Heart left ventricle (tissue), 16 donors: ENCODE measurements at regions not wholly inside any gene's neighbourhood (a gene's known extent, or its start where the extent isn't known, plus 50 kb on each side); places are given as distances from the start of the nearest gene placed in this dataset.

Experiments used
- ATAC-seq, 4 donors: fragments of 200-7000 bp; cut with Tn5 transposase; one replicate each; pipeline ENCODE4 v1.9.1; 2020 to 2022; ENCODE audit warnings: moderate library complexity in 4 of 4, mild to moderate bottlenecking in 3 of 4, moderate number of reproducible peaks in 1 of 4
- DNase-seq, 5 donors: peaks; one replicate each; pipeline ENCODE4 v3.0.0-alpha.2; 2020
- H3K27ac ChIP-seq, 12 donors: fragments of 200-600 bp; sonication (generic) in 4 of 12; one replicate each; pipeline versions ENCODE4 v1.5.0 to v1.8.0; 2016 to 2022; ENCODE audit warnings: mild to moderate bottlenecking in 2 of 12
- H3K27me3 ChIP-seq, 9 donors: fragments of 200-600 bp; sonication (generic) in 2 of 9; one replicate each; pipeline versions ENCODE4 v1.5.1 to v1.8.0; 2016 to 2022; ENCODE audit warnings: mild to moderate bottlenecking in 3 of 9
- H3K36me3 ChIP-seq, 9 donors: fragments of 200-600 bp; sonication (generic) in 2 of 9; one replicate each; pipeline versions ENCODE4 v1.5.0 to v1.8.0; 2018 to 2022; ENCODE audit warnings: mild to moderate bottlenecking in 2 of 9
- H3K4me1 ChIP-seq, 12 donors: fragments of 200-600 bp; sonication (generic) in 4 of 12; one replicate each; pipeline versions ENCODE4 v1.5.0 to v1.8.0; 2016 to 2022; ENCODE audit warnings: mild to moderate bottlenecking in 3 of 12
- H3K4me3 ChIP-seq, 12 donors: fragments of 200-600 bp; sonication (generic) in 4 of 12; one replicate each; pipeline versions ENCODE4 v1.5.0 to v1.8.0; 2017 to 2022; ENCODE audit warnings: mild to moderate bottlenecking in 9 of 12, moderate library complexity in 4 of 12
- H3K9me3 ChIP-seq, 12 donors: fragments of 200-600 bp; sonication (generic) in 4 of 12; one replicate each; pipeline versions ENCODE4 v1.5.0 to v1.8.0; 2016 to 2022; ENCODE audit warnings: mild to moderate bottlenecking in 1 of 12
- CTCF ChIP-seq, 12 donors: fragments of 200-600 bp; sonication (generic) in 4 of 12; IDR thresholded peaks; one replicate each; pipeline versions ENCODE4 v1.5.0 to v1.8.0; 2018 to 2022; ENCODE audit warnings: antibody characterized with exemption in 12 of 12, mild to moderate bottlenecking in 5 of 12
- POLR2A ChIP-seq, 2 donors: fragments of 450-650 bp; IDR thresholded peaks; one replicate each; pipeline ENCODE4 v1.6.1; 2017; ENCODE audit warnings: antibody characterized with exemption in 2 of 2, mild to moderate bottlenecking in 2 of 2, moderate library complexity in 2 of 2
- WGBS, 4 donors: extraction: QIAGEN DNeasy Blood & Tissue Kit in 2 of 4; methylation state at CpG; one replicate each; pipeline versions ENCODE4 v1.1.5 to v1.1.7; 2013 to 2018; 5-methylcytosine and 5-hydroxymethylcytosine counted together
- intact Hi-C, 10 donors: fragments of 100-400 bp; cut with DNase I; formaldehyde crosslinking; loops; one replicate each; pipeline versions ENCODE4 v1.11.1 to v1.14.2; 2022
- donor health status: ischemic (EF 13 %, LVEDD 7.1; RV severe dilation, severe dysfunction).
- donor health status: healthy with polysubstance abuse.
- donor health status: DM: no; HTN: yes; CAD: no.
- donor health status: DM: no; HTN: no; CAD: no.
- donor health status: ischemic (EF 25% LVEDD 6.9; RV normal size, moderate dysfunction).
- donor health status: ischemic (EF 25% LVEDD 5.7; RV mildly dilated, moderate dysfunction).
- donor health status: healthy.
- donor health status: DM: yes; HTN: yes; CAD: no.
- donor health status: ischemic (EF 35%, LVEDD 5.7; RV mildly dilated, moderate dysfunction).
- donor health status: nonischemic (EF 11% LVEDD 7.7; RV severe dilation, severe dysfunction).
- donor health status: DM: yes; HTN: yes; CAD: no.
- donor health status: PGD.
- donor health status: ischemic (EF 29% LVEDD 5.4; RV normal size, mild dysfunction).
- donor health status: nonischemic (EF 23%, LVEDD 6.1; RV moderate dilation, normal function).

GRCh38 chrX:13239272-13239671 is 80.6 kb downstream of the ATXN3L start:
- H3K9me3 ChIP-seq, result no peaks in the 10 kb centered on the region
- ATAC-seq, result no peak
- H3K27ac ChIP-seq, result peak overlapping the region in 3 of 12 donors; percentile 8 to 43 (median 20)
- H3K4me3 ChIP-seq, result no peak overlapping the region
- intact Hi-C loops, result loop anchor here in 1 of 10 donors (10.0 kb wide), 1 partner anchor 124 kb away; no protein-coding TSS in a partner anchor
- H3K36me3 ChIP-seq, result no peaks in the 10 kb centered on the region
- TF ChIP-seq POLR2A (IDR thresholded peaks at IDR 0.05), result no peak
- no peak for TF ChIP-seq CTCF (IDR thresholded peaks at IDR 0.05)
- DNase-seq, result no peak
- peaks cover 0 to 29% (median 0%) of the 10 kb centered on the region in 9 donors for H3K27me3 ChIP-seq
- WGBS, 4 donors, result 64 to 81% (median 76%) methylated on average over 5 of the region's 5 CpGs
- H3K4me1 ChIP-seq, result peaks cover 0 to 8% (median 0%) of the 10 kb centered on the region in 12 donors

DNA sequence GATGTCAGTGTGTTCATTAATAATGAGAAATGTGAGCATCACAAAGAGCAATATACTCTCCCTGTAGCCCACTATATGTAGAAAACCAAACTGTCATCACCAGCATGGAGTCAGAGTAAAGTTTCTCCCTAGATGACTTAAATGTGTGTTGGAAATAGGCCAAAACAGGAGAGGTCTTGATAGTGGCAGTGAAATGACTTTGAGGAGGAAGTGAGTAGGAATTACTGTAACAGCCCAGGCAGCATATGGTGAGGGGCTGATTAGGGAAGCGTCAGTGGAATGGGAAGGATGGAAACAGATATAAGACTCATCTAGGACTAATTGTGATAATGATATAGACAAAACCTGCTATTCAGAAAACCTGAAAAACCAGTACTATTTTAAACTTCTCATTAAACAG is 83.9 kb downstream of the ATXN3L start:
- Histone ChIP-seq H3K27ac (no peak overlapping the region), H3K4me3 (no peak overlapping the region), H3K9me3 (no peaks in the 10 kb centered on the region), H3K27me3 (peaks cover 0 to 16% (median 0%) of the 10 kb centered on the region in 9 donors), H3K4me1 (peaks cover 0 to 8% (median 0%) of the 10 kb centered on the region in 12 donors), H3K36me3 (no peaks in the 10 kb centered on the region)
- ATAC-seq, result no peak
- TF ChIP-seq CTCF (IDR thresholded peaks at IDR 0.05) (no peak), POLR2A (IDR thresholded peaks at IDR 0.05) (no peak)
- 35 to 60% (median 45%) methylated on average over 1 of the region's 1 CpG for WGBS, 4 donors
- intact Hi-C loops, result loop anchor here in 1 of 10 donors (10.0 kb wide), 1 partner anchor 121 kb away; no protein-coding TSS in a partner anchor
- DNase-seq, result no peak

DNA sequence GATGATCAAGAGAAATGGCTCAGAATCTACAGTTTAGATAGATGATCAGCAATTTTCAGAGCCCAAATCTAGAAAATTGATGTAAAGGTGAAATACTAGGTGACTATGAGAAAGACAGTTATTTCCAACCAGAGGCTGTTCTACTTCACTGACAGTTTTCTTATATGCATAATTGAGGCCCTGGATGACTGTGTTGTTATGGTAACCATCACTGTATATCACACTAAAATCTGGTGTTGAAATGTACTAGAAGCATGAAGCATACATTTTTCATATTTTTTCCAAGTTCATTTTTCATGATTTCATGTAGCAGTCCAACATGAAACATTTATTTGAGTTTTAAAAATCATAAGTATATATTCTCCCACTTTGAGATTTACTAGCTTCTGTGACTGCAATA is 87.4 kb downstream of the ATXN3L start:
- Histone ChIP-seq H3K27me3 (peaks cover 0 to 18% (median 0%) of the 10 kb centered on the region in 9 donors), H3K27ac (no peak overlapping the region), H3K36me3 (no peaks in the 10 kb centered on the region), H3K4me1 (peaks cover 0 to 7% (median 0%) of the 10 kb centered on the region in 12 donors), H3K4me3 (no peak overlapping the region), H3K9me3 (no peaks in the 10 kb centered on the region)
- ATAC-seq (no peak), DNase-seq (no peak)
- intact Hi-C loops, result loop anchor here in 1 of 10 donors (10.0 kb wide), 1 partner anchor 118 kb away; no protein-coding TSS in a partner anchor
- TF ChIP-seq CTCF (IDR thresholded peaks at IDR 0.05), result no peak
- TF ChIP-seq POLR2A (IDR thresholded peaks at IDR 0.05), result no peak

GRCh38 chrX:13226214-13226613 is 93.6 kb downstream of the ATXN3L start:
- Histone ChIP-seq H3K36me3 (no peaks in the 10 kb centered on the region), H3K4me1 (peaks cover 0 to 20% (median 2%) of the 10 kb centered on the region in 12 donors), H3K27ac (no peak overlapping the region), H3K4me3 (no peak overlapping the region), H3K9me3 (no peaks in the 10 kb centered on the region), H3K27me3 (peaks cover 0 to 8% (median 0%) of the 10 kb centered on the region in 9 donors)
- no peak for DNase-seq
- no peak for ATAC-seq
- TF ChIP-seq POLR2A (IDR thresholded peaks at IDR 0.05), result no peak
- TF ChIP-seq CTCF (IDR thresholded peaks at IDR 0.05), result no peak
- intact Hi-C loops, result loop anchor here in 2 of 10 donors (10.0 kb wide), 2 partner anchors 111 to 251 kb away; partner anchors contain the start of gene TMSB4X (in 2 of the 2)
